NCI-H82 (cell line): ENCODE measurements at regions not wholly inside any gene's neighbourhood (a gene's known extent, or its start where the extent isn't known, plus 50 kb on each side); places are given as distances from the start of the nearest gene placed in this dataset.
A peak's percentile ranks its signal among the peaks of the same experiment; 100 is the strongest.
"Not testable (repeated sequence)": the region's sequence is repeated elsewhere in the genome, so short reads cannot be mapped to it uniquely, and the experiment has no call there.

Source experiments
- DNase-seq: peaks from one replicate; lab custom pipeline; 2025; lab: John Stamatoyannopoulos, UW

DNA sequence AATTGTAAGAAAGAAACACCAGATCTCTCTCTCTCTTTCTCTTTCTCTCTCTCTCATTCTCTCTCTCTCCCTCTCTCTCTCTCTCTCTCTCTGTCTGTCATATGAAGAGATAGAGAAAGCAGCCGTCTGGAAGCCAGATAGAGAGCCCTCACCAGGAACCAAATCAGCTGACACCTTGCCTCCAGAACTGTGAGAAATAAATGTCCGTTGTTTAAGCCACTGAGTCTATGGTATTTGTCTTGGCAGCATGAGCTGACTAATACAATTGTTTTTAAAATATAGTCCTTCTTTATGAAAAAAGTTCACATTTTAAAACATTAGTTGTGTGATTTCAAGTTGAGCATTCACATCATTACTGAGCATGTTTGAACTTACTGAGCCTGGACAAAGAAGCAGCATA is 275.6 kb downstream of the CETN3 start:
- DNase-seq = no peak

DNA sequence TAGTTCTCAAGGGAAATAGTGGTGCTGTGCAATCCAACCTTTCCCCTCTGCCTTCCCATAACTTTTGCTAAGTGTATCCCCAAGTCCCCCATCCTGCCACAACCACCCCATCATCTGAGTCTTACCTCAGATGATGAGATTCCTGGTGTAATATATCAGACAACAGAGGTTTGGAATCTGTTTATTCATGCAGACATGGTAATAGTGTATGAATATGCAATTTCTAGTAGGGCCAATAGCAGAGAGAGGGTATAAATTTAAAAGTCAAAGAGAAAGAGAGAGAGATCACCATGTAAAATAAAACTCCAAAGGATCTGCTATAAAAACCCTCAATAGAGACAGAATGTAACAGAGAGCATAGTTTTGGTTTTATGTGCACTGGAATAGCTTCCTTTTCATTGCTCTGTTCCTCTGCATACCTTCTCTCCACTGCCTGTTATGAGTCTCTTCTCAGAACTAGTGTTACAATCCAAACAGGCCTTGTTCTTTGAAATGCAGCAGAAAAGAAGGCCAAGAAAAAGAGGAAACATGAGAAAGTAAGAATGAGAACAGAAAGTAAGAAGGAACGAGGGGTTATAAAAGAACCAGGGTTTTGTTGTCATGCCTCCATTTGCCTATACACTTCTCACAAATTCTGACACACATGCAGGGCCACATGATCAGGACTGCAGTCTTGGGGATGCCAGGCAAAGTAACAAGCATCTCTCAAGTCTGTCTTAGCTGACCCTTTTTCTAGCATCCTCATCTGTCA is 278.0 kb downstream of the CETN3 start:
- no peak for DNase-seq

DNA sequence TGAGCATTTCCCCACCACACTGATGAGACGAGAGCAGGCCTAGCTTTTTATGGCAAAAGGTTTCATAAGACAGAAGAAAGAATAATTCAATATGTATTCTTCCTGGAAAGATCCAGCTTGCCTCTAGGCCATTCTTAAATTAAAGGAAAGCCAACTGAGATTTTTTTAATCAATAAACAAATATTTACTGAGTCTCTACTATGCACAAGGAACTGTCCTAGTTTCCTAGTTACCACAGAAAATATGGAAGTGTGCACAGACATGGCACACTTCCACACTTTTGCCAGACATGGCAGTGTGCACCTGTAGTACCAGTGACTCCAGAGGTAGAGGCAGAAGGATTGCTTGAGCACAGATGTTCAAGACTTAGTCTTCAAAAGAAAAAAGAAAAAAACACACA is 281.0 kb downstream of the CETN3 start:
- DNase-seq = no peak

DNA sequence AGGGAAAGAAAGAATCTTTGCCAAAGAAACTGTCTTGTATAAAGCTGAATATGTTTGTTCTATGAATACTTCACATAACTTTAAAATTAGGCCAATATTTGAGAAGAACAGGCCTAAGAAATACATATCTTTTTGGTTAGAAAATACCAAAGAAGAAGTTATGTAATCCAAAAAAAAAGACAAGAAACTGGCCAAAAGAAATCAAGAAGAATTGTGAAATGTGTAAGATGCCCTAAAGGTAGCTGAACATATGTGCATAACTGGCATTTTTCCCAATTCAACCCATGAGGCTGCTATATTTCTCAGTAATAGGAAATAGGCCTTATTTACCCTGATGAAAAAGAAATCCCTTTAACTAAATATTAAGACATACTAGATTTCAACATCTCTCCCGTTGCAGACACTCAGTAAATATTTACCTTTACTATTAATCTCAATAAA is 290.0 kb downstream of the CETN3 start:
- no peak for DNase-seq

DNA sequence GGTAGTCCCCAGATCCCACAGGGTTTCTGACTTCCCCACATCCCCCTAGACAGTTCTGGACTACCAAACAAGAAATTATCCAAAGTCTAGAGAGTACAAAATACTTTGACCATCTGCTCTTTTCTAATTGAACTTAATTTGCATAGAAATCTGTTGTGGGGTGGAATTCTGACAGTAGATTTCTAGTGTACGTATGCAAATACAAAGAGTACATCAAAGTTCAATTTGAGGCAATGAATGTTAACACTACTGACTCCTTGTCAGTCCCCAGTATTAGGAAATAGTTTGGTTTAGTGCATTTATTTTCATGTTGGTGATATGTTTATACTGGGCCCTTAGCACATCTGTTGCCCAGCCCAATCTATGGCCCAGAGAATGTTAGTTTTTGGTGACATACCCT is 292.6 kb downstream of the CETN3 start:
- no peak for DNase-seq

DNA sequence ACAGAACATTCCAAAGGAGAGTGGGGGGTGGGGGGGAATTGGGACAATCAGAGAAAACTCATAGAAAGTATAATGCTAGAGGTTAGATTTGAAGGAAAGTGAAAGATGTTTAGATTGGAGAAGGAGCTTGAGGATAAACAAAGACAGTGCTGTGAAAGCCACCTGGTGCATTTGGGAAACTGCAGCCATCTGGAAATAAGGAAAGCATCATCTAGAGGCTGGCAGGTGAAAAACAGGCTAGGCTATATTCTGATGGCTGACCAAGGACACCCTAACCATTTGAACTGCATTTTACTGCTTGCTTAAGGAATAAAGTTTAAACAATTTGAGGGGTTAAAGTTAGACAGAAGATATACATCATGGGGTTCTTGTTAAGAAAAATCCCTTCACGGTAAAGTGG is 296.4 kb downstream of the CETN3 start:
- DNase-seq = no peak

DNA sequence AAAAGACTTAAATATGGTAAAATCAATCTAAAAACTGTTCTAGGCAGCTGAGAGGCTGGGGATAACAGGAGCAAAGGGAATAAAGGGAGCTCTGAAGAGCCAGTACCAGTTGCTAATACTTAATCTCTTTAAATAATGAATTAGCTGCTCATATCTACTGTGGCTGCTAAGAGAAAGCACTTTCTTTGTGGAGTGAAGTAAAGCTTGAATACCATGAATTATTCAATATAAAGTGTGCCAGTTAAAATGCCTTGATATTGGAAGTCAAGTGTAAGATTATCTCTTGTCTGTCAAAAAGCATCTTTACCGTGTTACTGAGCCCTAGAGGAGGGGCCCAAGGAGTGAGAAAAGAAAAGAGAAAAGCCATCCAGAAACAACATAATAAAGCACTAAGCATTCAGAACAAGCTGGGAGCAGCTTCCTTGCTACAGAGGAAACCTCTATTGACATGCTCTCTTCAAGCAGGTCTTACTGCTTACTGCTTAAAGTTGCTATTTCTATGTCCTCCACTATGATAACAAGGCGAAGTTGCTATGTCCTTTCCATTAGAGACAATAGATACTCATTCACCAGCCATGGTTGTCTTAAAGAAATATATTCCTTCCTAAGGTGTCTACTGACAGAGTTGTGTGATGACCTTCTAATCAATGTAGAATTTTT is 297.4 kb downstream of the CETN3 start:
- peak; percentile 31 for DNase-seq

DNA sequence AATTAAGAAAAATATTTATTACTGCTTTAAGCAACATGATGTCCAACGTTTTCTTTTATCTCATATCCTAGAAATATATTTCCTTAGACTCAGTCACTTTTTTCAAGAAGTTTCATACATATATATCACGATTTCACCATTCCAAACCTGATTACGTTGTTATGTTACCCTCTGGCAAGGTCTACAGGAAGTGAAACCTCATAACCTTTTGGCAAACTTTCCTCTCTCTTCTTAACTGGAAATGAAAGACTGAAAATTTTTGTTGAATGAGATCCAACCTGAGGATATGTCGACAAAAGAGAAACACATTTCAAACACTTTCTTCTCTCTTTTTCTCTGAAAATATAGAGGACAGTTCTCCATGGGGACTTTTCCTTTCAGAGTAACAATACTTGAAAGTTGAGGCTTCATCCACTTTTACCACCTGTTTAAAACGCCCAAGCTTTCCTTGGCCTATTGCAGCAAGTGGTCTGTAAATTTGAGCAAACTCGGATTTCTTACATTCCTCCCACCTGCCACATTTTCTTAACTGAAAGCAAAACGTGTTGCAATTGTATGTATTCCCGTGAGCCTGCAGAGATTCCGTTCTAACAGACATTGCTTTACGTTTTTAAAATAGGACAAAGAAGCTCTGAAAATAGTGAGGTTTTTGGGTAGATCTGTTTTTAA is 298.1 kb downstream of the CETN3 start:
- no peak for DNase-seq

DNA sequence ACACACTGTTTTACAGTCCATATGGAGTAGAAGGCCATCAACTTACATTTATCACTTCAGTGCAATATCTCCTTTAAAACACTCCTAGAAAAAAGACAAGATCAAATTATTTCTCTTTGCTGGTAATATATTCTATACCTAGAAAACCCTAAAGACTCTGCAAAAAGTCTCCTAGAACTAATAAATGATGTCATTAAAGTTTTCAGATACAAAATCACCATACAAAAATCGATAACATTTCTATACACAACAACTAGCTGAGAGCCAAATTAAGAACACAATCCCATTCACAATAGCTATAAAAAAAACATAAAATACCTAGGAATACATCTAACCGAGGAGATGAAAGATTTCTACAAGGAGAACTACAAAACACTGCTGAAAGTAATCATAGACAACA is 300.3 kb downstream of the CETN3 start:
- DNase-seq = no peak

DNA sequence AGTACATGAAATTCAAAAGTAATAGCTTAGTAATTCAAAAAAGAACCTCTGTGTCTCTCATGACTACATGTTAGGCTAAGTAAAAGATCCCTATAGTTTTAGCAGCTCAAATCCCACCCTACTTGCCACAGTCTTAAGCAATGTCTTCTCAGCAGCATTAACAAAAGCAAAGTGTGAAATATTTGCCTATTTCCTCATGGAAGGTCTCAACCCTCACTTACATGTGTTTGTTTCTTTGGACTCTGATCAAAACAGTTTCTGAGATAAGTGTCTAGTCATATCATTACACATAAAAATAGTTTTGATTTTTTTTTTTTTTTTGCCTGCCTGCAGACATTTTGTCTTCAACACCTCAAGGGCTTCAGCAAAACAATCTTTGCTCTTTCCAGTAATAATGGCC is 310.5 kb downstream of the CETN3 start:
- no peak for DNase-seq

DNA sequence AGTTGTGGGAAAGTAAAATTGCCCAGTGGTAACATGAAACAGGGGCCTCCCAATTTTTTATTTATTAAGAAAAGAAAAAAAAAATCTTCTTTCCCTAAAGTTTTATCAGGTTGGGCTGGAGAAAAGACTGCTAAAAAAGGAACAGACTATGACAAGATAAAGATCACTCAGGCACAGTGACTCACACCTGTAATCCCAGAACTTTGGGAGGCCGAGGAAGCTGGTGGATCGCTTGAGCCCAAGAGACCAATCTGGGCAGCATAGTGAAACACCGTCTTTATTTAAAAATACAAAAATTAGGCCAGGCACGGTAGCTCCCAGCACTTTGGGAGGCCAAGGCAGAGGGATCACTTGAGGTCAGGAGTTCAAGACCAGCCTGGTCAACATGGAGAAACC is 312.5 kb downstream of the CETN3 start:
- no peak for DNase-seq

DNA sequence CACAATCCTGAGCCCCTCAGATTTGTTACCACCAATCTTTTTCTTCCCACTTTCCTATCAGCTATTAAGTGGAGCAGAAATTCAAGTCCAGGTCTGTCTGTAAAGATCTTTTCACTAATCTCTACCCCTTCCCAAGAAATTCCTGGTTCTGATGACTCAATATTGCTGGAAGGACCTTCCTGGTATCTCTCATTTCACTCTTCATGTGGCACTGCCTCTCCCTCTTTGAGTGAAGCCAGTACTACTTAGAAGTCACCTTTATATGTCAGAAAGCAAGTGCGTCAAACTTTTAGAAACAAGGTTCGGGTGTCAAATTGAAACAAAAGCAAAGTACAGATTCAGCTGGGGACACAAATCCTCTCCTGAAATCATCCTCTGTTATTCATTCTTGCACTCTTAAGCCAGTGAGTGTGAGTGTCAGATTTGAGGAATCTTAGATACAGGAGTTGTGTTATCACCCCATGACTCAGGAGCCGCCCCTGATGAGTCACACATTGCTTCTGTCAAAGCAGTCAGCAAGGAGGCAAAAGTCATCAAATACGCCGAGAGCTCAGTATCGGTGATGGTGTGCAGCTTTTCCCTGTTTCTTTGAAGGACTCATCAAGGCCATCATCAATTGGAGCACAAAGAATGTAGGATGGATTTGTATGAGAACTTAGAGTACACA is 313.0 kb downstream of the CETN3 start:
- DNase-seq = no peak

DNA sequence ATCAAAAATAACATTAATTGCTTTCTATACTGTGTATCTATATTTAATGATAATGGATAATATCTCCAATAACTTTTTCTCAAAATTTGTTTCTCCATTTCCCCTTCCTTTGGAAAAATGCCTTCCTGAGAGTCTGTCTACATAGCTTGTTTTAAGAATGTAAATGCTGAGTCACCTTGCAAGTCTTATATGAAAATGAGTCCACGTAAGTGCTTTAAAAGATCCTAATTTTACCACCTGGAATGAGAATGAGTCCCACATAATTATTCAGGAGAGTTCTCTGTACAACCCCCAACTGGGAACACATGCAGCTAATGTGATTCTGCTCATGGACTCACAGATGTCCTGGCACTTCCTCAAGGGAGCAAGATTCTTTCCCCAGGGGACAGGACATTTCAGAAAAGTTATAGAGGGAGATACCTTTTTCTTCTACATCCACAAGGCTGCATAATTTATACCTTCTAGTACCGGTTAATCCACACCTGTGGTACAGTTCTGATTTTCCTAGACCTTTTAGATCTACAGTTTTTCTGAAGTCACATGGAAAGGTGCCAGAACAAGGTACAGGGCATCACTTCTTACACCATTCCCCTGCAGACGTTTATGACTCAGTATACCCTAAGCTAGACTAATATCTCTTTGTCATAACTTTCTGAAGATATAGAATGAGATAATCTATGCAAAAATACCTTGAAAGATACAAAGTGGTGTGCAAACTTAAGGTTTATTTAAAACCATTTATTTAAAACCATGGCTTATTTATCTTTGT is 314.1 kb downstream of the CETN3 start:
- no peak for DNase-seq

DNA sequence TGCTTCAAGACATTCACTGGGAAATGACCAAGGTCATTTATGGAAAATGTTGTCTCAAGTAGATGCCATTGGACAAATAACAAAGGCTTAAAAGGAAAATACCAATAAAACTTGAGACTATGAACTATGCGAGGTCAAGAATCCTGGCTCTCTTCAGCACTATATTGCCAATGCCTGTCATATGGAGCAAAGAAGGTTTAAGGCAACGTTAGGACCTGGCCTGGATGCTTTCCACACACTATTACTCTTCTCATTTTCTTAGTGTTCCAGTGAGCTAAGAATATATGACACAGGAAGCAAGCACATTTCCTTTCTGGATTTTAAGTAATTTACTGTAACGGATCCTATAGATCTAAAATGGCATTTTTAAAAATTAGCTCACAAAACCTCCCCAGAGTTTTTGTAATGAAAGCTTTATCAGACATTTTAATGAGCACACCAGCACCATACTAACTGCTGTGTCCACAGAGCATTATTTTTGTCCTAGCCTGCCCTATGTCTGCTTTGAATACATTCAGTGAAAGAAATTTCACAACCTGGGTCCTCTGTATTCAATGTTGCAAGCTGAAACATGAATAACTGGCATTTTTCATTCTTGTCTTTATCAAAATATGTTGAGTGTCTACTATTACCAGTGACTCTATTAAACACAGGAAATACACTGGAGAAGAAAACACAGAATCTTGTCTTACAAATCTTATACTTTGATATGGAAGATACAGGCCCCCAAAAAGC is 315.6 kb downstream of the CETN3 start:
- no peak for DNase-seq

DNA sequence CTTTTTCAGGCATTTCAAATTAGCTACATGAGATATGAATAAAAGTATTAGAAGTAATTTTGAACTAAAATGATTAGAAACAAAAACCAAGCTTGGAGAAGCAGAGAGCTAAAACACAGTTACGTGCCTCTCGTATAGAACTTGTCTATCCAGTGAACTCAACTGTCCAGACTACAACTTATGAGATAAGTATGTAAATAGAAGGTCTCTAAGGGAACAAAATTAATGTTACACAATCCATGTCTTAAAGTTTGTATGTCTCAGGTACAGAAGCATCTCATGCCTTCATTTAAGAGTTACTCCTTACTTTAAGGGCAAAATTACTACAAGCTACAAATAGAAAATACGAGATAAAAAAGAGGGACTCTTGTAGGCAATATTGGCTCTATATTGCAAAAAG is 316.8 kb downstream of the CETN3 start:
- no peak for DNase-seq

DNA sequence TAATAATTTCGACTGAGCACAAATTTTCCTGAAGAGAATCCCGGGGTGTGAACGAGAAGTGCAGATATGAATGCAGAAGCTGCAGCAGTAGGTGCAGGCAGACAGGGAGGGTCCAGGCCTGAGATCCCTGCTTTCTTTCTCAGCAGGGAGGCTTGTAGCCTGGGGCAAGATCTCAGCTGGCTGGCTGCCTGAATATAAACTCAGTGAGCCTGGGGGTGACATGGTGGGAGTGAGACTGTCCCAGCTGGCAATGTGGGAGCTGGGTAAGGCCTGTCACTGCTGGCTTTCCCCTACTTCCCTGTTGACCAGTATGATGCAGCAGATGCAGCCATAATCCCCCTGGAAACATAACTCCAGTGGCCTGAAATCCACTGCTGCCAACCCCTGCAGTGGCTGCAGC is 325.2 kb downstream of the CETN3 start:
- no peak for DNase-seq

DNA sequence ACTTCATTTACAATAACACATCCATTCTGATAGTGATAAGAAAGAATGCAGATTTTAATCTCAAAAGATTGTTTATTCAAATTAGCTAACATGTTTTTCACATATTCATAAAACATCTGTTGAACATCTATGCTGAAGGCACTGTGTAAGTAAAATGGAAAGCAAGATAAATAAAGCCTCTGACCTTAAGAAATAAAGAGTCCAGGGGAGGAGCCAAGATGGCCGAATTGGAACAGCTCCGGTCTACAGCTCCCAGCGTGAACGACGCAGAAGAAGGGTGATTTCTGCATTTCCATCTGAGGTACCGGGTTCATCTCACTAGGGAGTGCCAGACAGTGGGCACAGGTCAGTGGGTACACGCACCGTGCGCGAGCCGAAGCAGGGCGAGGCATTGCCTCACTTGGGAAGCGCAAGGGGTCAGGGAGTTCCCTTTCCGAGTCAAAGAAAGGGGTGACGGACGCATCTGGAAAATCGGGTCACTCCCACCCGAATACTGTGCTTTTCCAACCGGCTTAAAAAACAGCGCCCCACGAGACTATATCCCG is 336.5 kb downstream of the CETN3 start:
- DNase-seq = not testable (repeated sequence)

DNA sequence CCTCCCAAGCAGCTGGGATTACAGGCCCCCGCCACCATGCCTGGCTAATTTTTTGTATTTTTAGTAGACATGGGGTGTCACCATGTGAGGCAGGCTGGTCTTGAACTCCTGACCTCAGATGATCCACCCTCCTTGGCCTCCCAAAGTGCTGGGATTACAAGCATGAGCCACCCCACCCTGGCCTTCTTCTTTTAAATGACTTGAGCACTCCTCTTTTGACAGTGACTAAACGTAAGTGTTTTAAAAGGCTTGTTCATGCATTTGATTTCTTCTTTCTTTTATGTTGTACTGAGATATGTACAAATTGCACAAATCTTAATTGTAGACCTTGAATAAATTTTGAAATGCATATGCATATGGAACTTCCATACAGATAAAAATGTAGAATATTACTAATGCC is 337.9 kb downstream of the CETN3 start:
- no peak for DNase-seq

DNA sequence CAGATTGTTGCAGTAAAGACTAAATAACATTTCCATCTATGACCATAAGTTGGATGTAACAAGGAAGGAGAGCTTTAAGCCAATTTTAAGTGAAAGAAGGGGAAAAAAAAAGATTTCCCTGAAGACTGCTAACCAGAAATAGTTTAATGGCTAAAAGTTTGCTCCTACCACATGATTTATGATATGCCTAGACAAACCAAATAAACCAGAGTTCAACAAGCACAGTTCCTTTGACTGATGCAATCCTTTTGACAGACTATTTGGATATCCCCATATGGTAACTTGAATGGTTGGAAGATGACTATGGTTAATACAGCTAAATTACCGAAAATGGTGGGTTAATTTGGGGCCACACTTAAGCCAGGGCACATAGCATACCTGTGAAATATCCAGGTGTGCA is 338.5 kb downstream of the CETN3 start:
- no peak for DNase-seq

DNA sequence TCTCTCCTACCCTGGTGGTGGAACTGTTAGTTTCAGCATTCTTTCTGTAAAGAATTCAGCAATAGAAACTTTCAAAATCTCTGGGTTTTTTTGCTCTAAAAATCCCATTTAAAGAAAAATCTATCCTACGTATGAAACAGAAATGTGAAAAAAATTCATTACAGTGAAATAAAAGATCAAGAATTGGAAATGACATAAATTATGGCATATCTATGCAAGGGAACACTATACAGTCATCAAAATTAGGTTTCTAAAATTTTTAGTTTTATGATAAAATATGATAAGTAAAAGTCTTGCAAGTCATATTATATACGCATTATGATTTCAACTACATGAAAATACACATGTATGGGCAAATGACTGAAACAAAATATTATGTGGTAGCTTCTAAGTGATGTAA is 342.6 kb downstream of the CETN3 start:
- no peak for DNase-seq
